ENCODE measurements at regions not wholly inside any gene's neighbourhood (a gene's known extent, or its start where the extent isn't known, plus 50 kb on each side); places are given as distances from the start of the nearest gene placed in this dataset.

GRCh38 chr1:17904290-17904689 is 149.2 kb downstream of the ACTL8 start:
- ATAC-seq (no peak), DNase-seq (no peak)

GRCh38 chr1:17907999-17908398 is 152.9 kb downstream of the ACTL8 start:
- no peak for DNase-seq
- no peak for ATAC-seq

DNA sequence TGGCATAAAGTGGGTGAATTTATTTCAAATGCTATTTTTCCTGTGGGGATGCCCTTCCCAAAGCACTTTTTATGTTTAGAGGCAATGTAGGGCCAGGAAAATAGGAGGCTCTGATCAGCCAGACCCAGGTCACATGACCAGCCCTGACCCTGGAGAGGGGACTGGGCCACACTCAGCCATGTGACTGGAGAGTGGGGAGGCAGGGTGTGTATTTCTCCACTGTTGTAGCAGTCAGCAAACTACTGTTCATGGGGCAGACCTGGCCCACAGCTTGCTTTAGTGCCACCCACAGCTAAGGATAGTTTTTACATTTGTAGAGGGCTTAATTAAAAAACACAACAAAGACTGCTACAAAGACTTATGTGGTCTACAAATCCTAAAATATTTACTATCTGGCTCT is 153.8 kb downstream of the ACTL8 start:
- ATAC-seq (no peak), DNase-seq (no peak)

DNA sequence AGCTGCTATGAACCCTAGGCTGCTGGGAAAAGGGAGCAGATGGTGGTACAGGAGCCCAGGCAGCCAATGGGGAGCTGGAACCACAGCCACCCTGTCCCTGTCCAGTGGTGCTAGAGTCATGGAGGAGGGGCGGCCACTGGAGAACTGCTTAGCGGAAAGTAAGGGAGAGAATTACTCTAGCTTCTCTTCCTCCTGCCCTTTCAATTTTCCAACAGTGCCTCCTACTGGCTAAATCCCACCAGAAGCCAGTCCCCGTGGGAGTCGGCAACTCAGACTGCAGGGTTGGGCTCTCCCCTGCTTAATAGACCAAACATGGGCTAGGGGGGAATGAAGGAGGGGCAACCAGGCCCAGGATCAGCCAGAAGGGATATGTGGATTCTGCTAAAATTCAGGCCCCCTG is 154.5 kb downstream of the ACTL8 start:
- DNase-seq, result peak; percentile 3
- ATAC-seq, result no peak

GRCh38 chr1:17911791-17912190 is 156.7 kb downstream of the ACTL8 start:
- no peak for DNase-seq
- no peak for ATAC-seq

DNA sequence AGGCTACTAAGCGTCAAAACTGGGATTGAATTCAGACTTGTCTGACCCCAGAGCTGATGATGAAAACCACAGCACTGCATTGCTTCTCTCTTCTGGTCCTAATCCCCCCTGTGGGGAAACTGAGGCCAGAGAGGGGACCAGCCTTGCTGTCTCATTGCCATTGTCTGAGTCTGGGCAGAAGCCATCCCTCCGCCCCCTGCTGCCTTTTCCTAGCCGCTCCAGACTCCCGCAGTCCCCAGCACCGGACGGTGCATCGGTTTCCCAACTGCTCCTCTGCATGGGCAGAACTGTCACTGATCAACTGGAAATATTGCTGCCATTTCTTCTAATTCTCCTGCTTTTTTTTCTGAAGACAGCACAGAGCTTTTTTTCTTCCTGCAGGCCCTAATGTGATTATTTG is 157.4 kb downstream of the ACTL8 start:
- DNase-seq, result no peak
- no peak for ATAC-seq

DNA sequence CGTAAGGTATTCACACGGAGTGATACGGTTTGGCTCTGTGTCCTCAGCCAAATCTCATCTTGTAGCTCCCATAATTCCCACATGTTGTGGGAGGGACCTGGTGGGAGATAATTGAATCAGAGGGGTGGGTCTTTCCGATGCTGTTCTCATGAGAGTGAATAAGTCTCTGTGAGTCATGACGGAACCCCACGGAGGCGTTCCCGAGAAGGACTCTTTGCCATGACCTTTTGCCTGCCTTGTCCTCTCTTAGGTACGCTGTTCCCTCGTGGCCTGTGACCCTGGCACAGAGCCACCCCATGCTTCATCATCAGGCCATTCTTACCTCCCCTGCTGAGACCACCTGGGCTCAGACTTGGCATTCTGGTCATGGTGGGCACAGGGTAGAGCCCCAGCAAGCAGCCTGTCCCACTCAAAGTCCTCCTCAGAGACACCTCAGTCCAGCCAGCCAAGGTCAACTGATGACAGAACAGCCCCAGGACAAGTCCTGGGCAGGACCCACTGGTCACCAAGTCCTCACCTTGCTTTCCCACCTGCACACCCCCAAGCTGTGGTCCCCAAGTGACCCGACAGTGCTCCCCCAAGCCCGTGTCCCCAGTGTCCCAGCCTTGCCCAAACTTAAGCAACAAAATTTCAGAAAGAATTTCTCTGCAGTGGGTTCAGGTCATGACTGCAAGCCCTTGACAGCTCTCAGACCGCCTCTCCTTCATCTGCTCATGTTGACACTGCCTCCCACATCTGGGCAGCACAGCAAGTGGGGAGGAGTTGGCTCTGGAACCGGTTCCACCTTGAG is 158.4 kb downstream of the ACTL8 start:
- DNase-seq, result no peak
- no peak for ATAC-seq

GRCh38 chr1:17914131-17914530 is 159.0 kb downstream of the ACTL8 start:
- ATAC-seq (no peak), DNase-seq (no peak)

DNA sequence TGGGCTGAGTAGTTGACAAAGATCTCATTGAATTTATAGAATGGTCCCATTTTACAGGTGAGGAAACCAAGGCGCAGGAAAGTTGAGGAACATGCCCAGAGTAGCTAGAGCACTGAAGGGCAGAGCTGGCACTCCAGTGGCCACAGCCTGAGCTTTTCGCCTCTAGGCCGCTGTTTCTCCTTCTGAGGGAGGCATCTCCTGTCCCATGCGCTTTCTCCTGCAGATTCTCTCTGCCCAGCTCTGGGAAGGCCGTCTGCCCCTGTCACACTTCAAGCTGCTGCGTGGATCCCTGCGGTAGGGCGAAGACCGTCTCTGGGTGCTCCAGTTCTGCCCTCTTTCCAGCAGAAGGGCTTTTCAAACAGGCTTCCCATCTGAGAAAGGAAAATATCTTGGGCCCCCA is 159.9 kb downstream of the ACTL8 start:
- DNase-seq, result no peak
- ATAC-seq, result no peak

GRCh38 chr1:17915511-17916197 is 160.5 kb downstream of the ACTL8 start:
- DNase-seq (no peak), ATAC-seq (no peak)

DNA sequence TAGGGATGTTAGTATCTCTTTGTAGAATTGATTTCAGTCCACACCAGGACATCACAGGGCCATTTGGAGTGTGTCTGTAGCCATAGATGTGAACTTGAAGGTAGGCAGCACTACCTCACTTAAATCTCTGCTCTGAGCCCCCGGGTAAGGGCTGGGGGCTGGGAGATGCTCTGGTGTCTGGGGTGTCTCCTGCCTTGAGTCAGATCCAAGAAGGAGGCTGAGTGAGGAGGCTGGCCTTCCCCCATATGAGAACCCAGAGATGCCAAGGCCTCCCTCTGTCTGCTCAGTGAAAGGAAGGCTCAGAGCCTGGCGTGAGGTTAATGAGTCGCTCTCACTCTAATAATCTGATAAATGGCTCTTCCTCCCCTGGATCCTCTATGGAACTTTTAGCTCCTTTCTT is 161.6 kb downstream of the ACTL8 start:
- ATAC-seq (no peak), DNase-seq (no peak)

DNA sequence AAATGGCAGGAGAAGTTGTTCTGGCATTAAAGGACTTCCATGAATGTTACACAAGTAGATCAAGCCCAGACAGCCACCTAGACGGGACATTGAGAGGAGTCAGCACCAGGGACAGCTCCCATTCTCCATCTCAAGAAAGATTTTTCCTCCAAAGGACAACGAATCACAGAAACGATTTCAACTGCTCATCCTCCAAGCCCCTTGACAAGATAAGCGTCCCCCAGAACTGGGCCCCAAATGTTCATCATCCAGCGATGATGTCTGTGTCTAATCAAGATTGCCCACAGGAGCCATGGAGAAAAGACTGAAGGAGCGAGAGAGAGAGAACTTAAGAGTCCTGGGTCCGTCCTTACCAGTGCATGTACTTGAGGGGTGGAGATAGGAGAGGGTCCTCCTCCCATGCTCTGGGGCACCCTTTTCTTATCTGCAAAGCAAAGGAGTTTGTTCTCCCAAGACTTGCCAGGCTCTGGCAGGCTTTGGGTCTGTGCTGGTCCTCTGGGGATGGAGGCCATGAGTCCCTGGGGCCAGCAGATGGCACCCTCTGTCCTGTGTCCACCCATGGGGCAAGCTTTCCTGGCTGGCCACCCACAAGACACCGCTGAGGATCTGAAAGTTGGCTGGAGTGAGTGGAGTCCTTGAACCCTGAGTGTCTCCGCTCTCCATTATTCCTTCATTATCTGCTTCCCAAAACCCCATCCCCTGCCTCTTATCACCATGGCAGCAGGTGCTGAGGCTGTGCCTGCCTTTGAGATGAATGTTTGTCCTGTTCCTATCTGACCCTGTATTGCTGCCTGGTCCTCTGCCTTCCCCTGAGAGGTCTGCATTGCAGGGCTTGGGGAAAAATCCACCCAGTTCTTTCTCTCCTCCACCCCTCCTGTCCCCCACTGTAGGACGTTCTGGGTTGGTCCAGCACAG is 164.6 kb downstream of the ACTL8 start:
- DNase-seq, result peak; percentile 5

GRCh38 chr1:17920881-17921640 is 165.9 kb downstream of the ACTL8 start:
- DNase-seq (no peak), ATAC-seq (no peak)

More for the DNA sequence above, 164.6 kb downstream of the ACTL8 start:
- ATAC-seq, result no peak

- no peak for ATAC-seq
- DNase-seq, result peak; percentile 27
Measured at GRCh38 chr1:17922833-17923232, 167.7 kb downstream of the ACTL8 start.

DNA sequence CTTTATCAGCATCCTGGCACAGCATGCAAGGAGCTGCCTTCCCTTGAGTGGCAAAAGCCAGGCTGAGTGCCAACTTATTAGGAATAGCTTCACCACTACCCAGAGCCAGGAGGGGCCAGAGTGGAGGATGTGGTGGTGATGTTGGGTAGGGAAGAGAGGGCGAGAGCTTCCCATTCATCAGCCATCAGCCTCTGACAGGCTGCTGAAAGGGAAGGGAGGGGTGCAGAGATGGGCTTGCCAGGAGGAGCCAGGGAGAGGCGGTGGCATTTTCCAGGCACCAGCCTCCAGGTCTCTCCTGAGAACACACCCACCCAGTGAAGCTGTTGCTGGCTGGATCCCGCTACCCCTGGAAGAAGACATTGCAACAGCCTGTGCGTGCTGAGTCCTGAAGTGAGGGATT is 168.5 kb downstream of the ACTL8 start:
- ATAC-seq (no peak), DNase-seq (no peak)

DNA sequence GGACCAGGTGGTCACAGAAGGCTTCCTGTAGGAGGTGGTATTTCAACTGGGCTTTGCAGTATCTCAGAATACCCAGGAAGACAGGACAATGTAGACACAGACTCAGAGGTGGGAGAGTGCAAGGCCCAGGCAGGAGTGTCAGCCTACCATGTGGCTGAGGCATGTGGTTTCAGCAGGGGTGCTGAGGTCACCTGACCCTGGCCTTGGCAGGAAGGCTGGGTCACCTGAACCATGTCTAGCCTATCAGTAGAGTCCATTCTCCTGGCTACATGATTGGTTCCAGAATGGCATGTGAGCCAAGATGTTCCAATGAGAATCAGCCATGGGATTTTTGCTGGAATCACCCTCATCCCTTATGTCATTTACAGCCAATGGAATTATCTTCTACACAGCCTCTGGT is 169.4 kb downstream of the ACTL8 start:
- DNase-seq (no peak), ATAC-seq (no peak)

DNA sequence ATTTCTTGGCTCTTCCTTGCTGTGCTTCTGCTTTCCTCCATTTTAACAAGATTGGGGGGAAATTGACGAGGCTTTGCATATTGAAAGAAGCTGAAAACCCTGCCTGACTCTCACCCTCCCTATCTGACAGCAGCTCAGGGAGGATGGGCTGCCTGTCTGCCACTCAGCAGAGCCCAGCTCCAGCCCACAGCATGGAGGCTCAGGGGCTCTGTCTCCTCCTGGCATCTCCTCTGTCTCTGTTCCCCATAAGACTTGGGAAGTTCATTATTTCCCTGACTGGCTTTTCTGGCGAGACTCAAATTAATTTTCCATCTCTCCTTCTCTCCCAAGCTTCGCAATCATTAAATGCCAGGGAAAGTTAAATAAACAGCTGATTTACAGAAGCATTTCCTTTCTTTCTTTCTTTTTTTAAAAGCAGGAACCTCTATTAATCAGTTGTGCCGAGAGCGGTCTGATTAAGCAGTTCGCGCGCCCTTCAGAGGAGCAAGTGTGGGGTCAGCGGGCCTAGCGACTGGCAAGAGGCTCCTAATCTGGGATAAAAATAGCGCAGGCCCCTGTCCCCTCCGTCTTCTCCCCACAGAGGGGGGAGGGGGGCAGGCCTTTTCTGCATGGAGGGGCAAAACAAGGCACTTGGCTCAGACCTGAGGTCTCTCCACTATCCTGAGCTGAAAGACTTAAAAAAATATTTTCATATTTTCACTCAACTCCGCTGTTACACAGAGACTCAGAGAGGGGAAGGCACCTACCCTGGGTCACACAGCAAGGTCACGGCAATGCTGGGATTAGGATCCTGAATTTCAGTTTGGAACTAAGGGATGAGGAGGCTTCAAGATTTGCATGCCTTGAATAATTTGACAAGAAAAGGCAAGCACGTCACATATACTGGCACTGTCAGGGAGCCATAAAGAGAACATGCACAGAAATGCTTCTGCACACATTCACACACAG is 170.4 kb downstream of the ACTL8 start:
- DNase-seq (no peak), ATAC-seq (no peak)

GRCh38 chr1:17926906-17927305 is 171.8 kb downstream of the ACTL8 start:
- DNase-seq (no peak), ATAC-seq (no peak)

GRCh38 chr1:17927952-17928351 is 172.8 kb downstream of the ACTL8 start:
- DNase-seq (no peak), ATAC-seq (no peak)

DNA sequence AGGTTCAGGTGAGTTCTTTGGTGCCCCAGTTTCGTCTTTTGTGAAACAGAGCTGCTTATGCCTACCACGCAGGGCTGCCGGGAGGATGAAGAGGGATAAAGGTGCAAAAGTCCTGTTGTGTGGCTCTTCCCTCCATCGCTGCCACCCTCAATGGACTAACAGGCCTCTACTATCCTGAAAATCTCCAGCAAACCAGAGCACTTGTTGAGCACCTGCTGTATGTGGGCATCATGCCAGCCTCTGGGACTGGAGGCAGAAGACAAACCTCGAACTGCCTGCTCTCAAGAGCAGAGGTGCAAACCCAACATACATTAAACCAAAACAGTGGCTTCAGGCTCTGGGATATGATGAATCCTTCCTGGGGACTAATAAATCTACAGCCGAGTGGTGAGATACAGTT is 174.1 kb downstream of the ACTL8 start:
- ATAC-seq, result no peak
- no peak for DNase-seq

DNA sequence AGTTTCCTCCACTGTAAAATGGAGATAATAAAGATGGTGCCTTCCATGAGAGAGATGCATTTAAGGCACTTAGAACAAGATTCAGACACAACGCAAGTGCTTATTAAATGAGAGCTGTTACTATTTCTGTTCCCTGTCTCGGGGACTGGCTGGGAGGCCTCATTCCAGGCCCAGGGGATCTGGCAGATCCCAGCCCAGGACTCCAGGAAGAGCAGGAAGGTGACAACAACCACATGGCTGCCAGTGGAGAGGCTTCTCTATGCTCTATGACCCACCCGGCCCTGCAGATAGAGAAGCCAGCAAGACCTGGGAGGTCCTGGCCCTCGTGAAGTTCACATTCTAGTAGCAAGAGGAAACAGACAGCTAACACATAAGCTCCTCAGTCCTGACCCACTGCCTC is 175.5 kb downstream of the ACTL8 start:
- DNase-seq (no peak), ATAC-seq (no peak)

Measured in stimulated activated naive CD8-positive, alpha-beta T cell treated with anti-CD3 and anti-CD28 coated beads, Interleukin-15, Interleukin-2, amounts not matched to agents 100 U/mL and 50 U/mL, for 24 hours (primary cell).